ENCODE measurements at regions not wholly inside any gene's neighbourhood (a gene's known extent, or its start where the extent isn't known, plus 50 kb on each side); places are given as distances from the start of the nearest gene placed in this dataset.
A peak's percentile ranks its signal among the peaks of the same experiment; 100 is the strongest.

DNA sequence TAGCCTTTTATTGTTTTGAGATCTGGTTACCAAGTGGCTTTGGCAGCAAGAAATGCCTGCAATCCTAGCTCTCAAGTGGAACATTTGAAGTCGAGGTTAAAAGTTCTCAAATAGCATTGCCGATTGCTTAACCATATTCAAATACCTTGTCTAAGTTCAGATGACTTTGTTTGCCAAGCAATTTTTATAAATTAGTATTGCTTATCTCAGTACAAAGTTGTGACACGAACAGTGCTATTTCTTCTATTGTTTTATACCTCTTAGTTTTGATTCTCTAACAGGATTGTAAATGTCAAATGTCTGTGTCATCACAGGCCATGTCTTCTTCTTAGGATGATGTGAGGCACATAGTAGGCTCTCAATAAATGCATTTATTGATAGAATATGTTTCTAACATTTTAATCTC is 633.3 kb downstream of the PTPRC start:
- Histone ChIP-seq H3K4me1 (ENCODE audit: control insufficient read depth in 2 of 3, insufficient read depth in 2 of 3, low read depth in 1 of 3, low read length in 3 of 3) (no peaks in the 10 kb centered on the region), H3K9ac (ENCODE audit: low read length in 3 of 3) (no peak overlapping the region)
- FAIRE-seq = no peak

GRCh38 chr1:199272628-199273086 is 633.8 kb downstream of the PTPRC start:
- no peak for FAIRE-seq
- H3K27me3 ChIP-seq (ENCODE audit: control insufficient read depth, insufficient read depth, low read length) = no peaks in the 10 kb centered on the region
- no peak for TF ChIP-seq CTCF (IDR thresholded peaks at IDR 0.05; ENCODE audit: borderline replicate concordance, extremely low read depth, insufficient read depth)
- no peaks in the 10 kb centered on the region for H3K36me3 ChIP-seq (ENCODE audit: control insufficient read depth in 2 of 3, insufficient read depth in 3 of 3, low read length in 3 of 3)
- H3K4me1 ChIP-seq (ENCODE audit: control insufficient read depth in 2 of 3, insufficient read depth in 2 of 3, low read depth in 1 of 3, low read length in 3 of 3) = no peaks in the 10 kb centered on the region
- no peak overlapping the region for H3K9ac ChIP-seq (ENCODE audit: low read length in 3 of 3)
- no peak overlapping the region for H3K27ac ChIP-seq (ENCODE audit: low read depth in 2 of 2, low read length in 2 of 2)
- no peak overlapping the region for H3K4me3 ChIP-seq (ENCODE audit: low read length in 3 of 3)
- intact Hi-C loops (cut with DNase I) = no loop called here
- no peaks in the 10 kb centered on the region for H3K9me3 ChIP-seq (ENCODE audit: control insufficient read depth in 2 of 3, insufficient read depth in 1 of 3, low read length in 3 of 3)
- peak in 3 of 5 donors; percentile 18 to 77 (median 43) for DNase-seq

More for the DNA sequence above, 633.3 kb downstream of the PTPRC start:
- Histone ChIP-seq H3K36me3 (ENCODE audit: control insufficient read depth in 2 of 3, insufficient read depth in 3 of 3, low read length in 3 of 3) (no peaks in the 10 kb centered on the region), H3K27me3 (ENCODE audit: control insufficient read depth, insufficient read depth, low read length) (no peaks in the 10 kb centered on the region), H3K4me3 (ENCODE audit: low read length in 3 of 3) (no peak overlapping the region), H3K27ac (ENCODE audit: low read depth in 2 of 2, low read length in 2 of 2) (no peak overlapping the region), H3K9me3 (ENCODE audit: control insufficient read depth in 2 of 3, insufficient read depth in 1 of 3, low read length in 3 of 3) (no peaks in the 10 kb centered on the region)
- intact Hi-C loops (cut with DNase I) = no loop called here
- no peak for DNase-seq
- TF ChIP-seq CTCF (IDR thresholded peaks at IDR 0.05; ENCODE audit: borderline replicate concordance, extremely low read depth, insufficient read depth) = no peak

- Histone ChIP-seq H3K4me1 (ENCODE audit: control insufficient read depth in 2 of 3, insufficient read depth in 2 of 3, low read depth in 1 of 3, low read length in 3 of 3) (no peaks in the 10 kb centered on the region), H3K4me3 (ENCODE audit: low read length in 3 of 3) (no peak overlapping the region), H3K27me3 (ENCODE audit: control insufficient read depth, insufficient read depth, low read length) (no peaks in the 10 kb centered on the region), H3K9me3 (ENCODE audit: control insufficient read depth in 2 of 3, insufficient read depth in 1 of 3, low read length in 3 of 3) (no peaks in the 10 kb centered on the region), H3K36me3 (ENCODE audit: control insufficient read depth in 2 of 3, insufficient read depth in 3 of 3, low read length in 3 of 3) (no peaks in the 10 kb centered on the region), H3K27ac (ENCODE audit: low read depth in 2 of 2, low read length in 2 of 2) (no peak overlapping the region), H3K9ac (ENCODE audit: low read length in 3 of 3) (no peak overlapping the region)
- TF ChIP-seq CTCF (IDR thresholded peaks at IDR 0.05; ENCODE audit: borderline replicate concordance, extremely low read depth, insufficient read depth) = no peak
- intact Hi-C loops (cut with DNase I) = no loop called here
- peak in 1 of 5 donors; percentile 51 for DNase-seq
- no peak for FAIRE-seq
These were observed 635.1 kb downstream of the PTPRC start for GRCh38 chr1:199273837-199274379.

DNA sequence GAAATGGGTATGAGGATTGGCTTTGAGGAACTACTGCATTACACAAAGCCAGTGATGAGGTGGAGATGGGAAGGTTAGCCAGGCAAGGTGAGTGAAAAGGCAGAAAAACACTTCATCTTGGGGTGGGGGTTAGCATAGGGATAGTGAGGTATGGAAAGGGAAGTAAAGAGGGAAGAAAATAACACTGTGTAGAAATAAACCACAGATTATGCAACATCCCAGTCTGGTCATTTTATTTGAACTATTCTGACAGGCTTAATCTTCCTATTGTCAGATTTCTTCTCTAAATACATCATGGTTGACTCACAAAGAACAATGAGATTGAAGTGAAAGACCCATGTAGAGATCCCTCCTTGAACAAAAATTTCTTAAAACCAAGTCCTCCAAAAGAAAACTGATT is 640.2 kb downstream of the PTPRC start:
- no peaks in the 10 kb centered on the region for H3K36me3 ChIP-seq (ENCODE audit: control insufficient read depth in 2 of 3, insufficient read depth in 3 of 3, low read length in 3 of 3)
- H3K9ac ChIP-seq (ENCODE audit: low read length in 3 of 3) = no peak overlapping the region
- no peaks in the 10 kb centered on the region for H3K9me3 ChIP-seq (ENCODE audit: control insufficient read depth in 2 of 3, insufficient read depth in 1 of 3, low read length in 3 of 3)
- no peaks in the 10 kb centered on the region for H3K4me1 ChIP-seq (ENCODE audit: control insufficient read depth in 2 of 3, insufficient read depth in 2 of 3, low read depth in 1 of 3, low read length in 3 of 3)
- TF ChIP-seq CTCF (IDR thresholded peaks at IDR 0.05; ENCODE audit: borderline replicate concordance, extremely low read depth, insufficient read depth) = no peak
- no peak overlapping the region for H3K4me3 ChIP-seq (ENCODE audit: low read length in 3 of 3)
- FAIRE-seq (no peak), DNase-seq (no peak)
- intact Hi-C loops (cut with DNase I) = no loop called here
- no peak overlapping the region for H3K27ac ChIP-seq (ENCODE audit: low read depth in 2 of 2, low read length in 2 of 2)
- no peaks in the 10 kb centered on the region for H3K27me3 ChIP-seq (ENCODE audit: control insufficient read depth, insufficient read depth, low read length)

All from kidney (tissue), 13 donors.